GM12892 (cell line): ENCODE measurements at regions not wholly inside any gene's neighbourhood (a gene's known extent, or its start where the extent isn't known, plus 50 kb on each side); places are given as distances from the start of the nearest gene placed in this dataset.

ENCODE experiments used
- DNase-seq: peaks from one replicate; pipeline ENCODE4 v3.0.0; 2011; ENCODE audit not compliant: insufficient read length
- FAIRE-seq: peaks from 2 replicates; lab custom pipeline; 2011; peaks lifted over from hg19 to GRCh38; lab: Jason Lieb, UNC
- POLR2A ChIP-seq: IDR thresholded peaks from 2 replicates; pipeline ENCODE4 v1.6.1; 2011; ENCODE audit warnings: low read depth, low read length, control low read depth
- POLR2AphosphoS5 ChIP-seq: IDR thresholded peaks from 2 replicates; pipeline ENCODE4 v1.6.1; 2011; ENCODE audit warnings: low read depth, low read length, control low read depth
- TAF1 ChIP-seq: IDR thresholded peaks from 2 replicates; pipeline ENCODE4 v1.6.1; 2011; ENCODE audit warnings: low read depth, mild to moderate bottlenecking, control low read depth, low read length, borderline replicate concordance

- TF ChIP-seq POLR2AphosphoS5 (no peak), POLR2A (no peak)
- no peak for DNase-seq
- FAIRE-seq: no peak
Observed at GRCh38 chr3:20773320-20773984, 587.4 kb upstream of the SGO1 start.

GRCh38 chr3:20772869-20773268 lies 586.9 kb upstream of the SGO1 start:
- no peak for DNase-seq
- no peak for FAIRE-seq
- TF ChIP-seq POLR2A: no peak
- no peak for TF ChIP-seq TAF1
- no peak for TF ChIP-seq POLR2AphosphoS5

GRCh38 chr3:20769430-20769829 lies 583.4 kb upstream of the SGO1 start:
- TF ChIP-seq POLR2AphosphoS5: no peak
- DNase-seq (no peak), FAIRE-seq (no peak)

- DNase-seq (no peak), FAIRE-seq (no peak)
- TF ChIP-seq POLR2AphosphoS5 (no peak), TAF1 (no peak), POLR2A (no peak)
Observed at GRCh38 chr3:20760981-20761380, 575.0 kb upstream of the SGO1 start.

- FAIRE-seq: no peak
- DNase-seq: no peak
- TF ChIP-seq POLR2AphosphoS5 (no peak), POLR2A (no peak), TAF1 (no peak)
Observed at GRCh38 chr3:20752416-20752815, 566.4 kb upstream of the SGO1 start.

GRCh38 chr3:20751296-20751695 lies 565.3 kb upstream of the SGO1 start:
- no peak for DNase-seq
- TF ChIP-seq POLR2A: no peak
- no peak for TF ChIP-seq TAF1
- no peak for TF ChIP-seq POLR2AphosphoS5
- FAIRE-seq: no peak

GRCh38 chr3:20747741-20748140 lies 561.7 kb upstream of the SGO1 start:
- DNase-seq (no peak), FAIRE-seq (no peak)
- no peak for TF ChIP-seq POLR2A
- no peak for TF ChIP-seq POLR2AphosphoS5
- TF ChIP-seq TAF1: no peak

- no peak for FAIRE-seq
- DNase-seq: no peak
- TF ChIP-seq TAF1 (no peak), POLR2A (no peak), POLR2AphosphoS5 (no peak)
Observed at GRCh38 chr3:20743553-20744321, 557.7 kb upstream of the SGO1 start.

GRCh38 chr3:20742903-20743552 lies 557.0 kb upstream of the SGO1 start:
- TF ChIP-seq POLR2AphosphoS5 (no peak), POLR2A (no peak), TAF1 (no peak)
- DNase-seq: no peak
- FAIRE-seq: no peak

GRCh38 chr3:20741381-20741780 lies 555.4 kb upstream of the SGO1 start:
- DNase-seq: no peak
- FAIRE-seq: no peak
- TF ChIP-seq POLR2A: no peak
- TF ChIP-seq POLR2AphosphoS5: no peak

GRCh38 chr3:20739814-20740213 lies 553.8 kb upstream of the SGO1 start:
- DNase-seq (no peak), FAIRE-seq (no peak)
- no peak for TF ChIP-seq POLR2AphosphoS5
- no peak for TF ChIP-seq POLR2A
